ENCODE measurements at regions not wholly inside any gene's neighbourhood (a gene's known extent, or its start where the extent isn't known, plus 50 kb on each side); places are given as distances from the start of the nearest gene placed in this dataset.

DNA sequence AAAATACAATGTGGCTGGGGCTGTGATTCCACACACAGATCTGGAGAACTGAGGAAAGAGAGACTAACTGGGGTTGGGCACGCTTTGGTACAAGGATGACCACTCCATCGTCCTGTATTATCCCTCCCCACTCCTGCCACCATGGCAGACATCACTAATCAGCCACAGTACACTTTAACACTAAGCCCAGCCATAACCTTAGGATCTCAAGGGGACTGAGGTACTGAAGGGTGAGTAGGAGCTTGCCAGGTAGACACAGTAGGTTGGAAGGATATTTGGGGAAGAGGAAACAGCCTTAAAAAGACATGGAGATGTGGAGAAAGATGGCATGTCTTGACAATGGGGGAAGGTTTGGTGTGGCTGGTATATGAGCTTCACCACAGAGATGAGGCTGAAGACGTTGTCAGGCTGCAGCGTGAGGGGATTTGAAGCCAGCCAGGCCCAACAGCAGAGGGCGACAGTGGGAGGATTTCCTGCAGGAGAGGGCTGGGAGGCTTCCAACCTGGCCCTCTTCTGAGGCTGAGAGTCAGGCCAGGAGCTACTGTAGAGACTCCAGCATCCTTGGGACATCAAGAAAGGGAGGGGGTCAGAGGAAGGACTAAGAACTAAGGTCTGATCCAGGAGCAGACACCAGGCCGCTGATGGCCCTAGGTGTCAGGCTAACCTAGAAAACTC is 58.6 kb upstream of the COL13A1 start:
- DNase-seq (ENCODE audit: low read depth) (no peak), FAIRE-seq (no peak)
- TF ChIP-seq, protein P1, sequence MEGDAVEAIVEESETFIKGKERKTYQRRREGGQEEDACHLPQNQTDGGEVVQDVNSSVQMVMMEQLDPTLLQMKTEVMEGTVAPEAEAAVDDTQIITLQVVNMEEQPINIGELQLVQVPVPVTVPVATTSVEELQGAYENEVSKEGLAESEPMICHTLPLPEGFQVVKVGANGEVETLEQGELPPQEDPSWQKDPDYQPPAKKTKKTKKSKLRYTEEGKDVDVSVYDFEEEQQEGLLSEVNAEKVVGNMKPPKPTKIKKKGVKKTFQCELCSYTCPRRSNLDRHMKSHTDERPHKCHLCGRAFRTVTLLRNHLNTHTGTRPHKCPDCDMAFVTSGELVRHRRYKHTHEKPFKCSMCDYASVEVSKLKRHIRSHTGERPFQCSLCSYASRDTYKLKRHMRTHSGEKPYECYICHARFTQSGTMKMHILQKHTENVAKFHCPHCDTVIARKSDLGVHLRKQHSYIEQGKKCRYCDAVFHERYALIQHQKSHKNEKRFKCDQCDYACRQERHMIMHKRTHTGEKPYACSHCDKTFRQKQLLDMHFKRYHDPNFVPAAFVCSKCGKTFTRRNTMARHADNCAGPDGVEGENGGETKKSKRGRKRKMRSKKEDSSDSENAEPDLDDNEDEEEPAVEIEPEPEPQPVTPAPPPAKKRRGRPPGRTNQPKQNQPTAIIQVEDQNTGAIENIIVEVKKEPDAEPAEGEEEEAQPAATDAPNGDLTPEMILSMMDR (IDR thresholded peaks at IDR 0.05; ENCODE audit: insufficient read depth, low read length, severe bottlenecking): peak; percentile 57
- no peaks in the 10 kb centered on the region for H3K27me3 ChIP-seq (ENCODE audit: control insufficient read depth, insufficient read depth, low read length)
- H3K36me3 ChIP-seq (ENCODE audit: control insufficient read depth, insufficient read depth, low read length): no peaks in the 10 kb centered on the region
- no peak overlapping the region for H3K4me3 ChIP-seq (ENCODE audit: low read depth, low read length)

DNA sequence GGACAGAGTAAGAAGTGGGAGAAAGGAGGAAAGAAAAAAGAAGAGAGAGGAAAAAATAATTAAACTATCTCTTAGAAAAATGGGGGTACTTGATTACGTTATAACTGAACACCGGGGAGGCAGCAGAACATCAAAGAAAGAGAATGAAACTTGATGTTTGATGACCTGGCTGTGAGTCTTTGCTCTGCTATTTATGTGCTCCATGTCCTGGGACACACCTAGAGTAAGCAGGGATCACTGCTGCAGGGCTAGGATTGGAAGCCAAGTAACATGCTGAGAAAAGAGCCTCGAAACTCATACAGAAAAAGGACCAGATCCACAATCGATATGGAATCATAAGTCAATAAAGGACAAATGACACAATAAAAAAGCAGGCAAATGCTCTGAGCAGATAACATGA is 56.7 kb upstream of the COL13A1 start:
- no peaks in the 10 kb centered on the region for H3K36me3 ChIP-seq (ENCODE audit: control insufficient read depth, insufficient read depth, low read length)
- no peak for FAIRE-seq
- H3K27me3 ChIP-seq (ENCODE audit: control insufficient read depth, insufficient read depth, low read length): no peaks in the 10 kb centered on the region
- TF ChIP-seq, protein P1 (IDR thresholded peaks at IDR 0.05; ENCODE audit: insufficient read depth, low read length, severe bottlenecking): no peak
- peak; percentile 47 for DNase-seq (ENCODE audit: low read depth)
- H3K4me3 ChIP-seq (ENCODE audit: low read depth, low read length): no peak overlapping the region

DNA sequence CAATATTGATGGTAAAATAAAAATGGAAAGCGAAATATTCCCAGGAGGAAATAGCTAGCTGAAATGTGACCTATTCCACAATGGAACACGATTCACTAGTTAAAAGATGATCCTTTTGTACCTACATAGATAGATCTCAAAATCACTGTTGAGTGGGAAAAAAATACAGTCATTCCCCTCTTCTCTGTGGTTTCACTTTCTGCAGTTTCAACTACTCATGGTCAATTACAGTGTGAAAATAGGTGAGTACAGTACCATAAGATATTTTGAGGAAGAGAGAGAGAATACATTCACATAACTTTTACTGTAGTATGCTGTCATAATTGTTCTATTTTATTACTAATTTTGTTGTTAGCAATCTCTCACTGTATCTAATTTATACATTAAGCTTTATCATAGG is 56.0 kb upstream of the COL13A1 start:
- TF ChIP-seq, protein P1 (IDR thresholded peaks at IDR 0.05; ENCODE audit: insufficient read depth, low read length, severe bottlenecking): no peak
- H3K36me3 ChIP-seq (ENCODE audit: control insufficient read depth, insufficient read depth, low read length): no peaks in the 10 kb centered on the region
- no peak for FAIRE-seq

DNA sequence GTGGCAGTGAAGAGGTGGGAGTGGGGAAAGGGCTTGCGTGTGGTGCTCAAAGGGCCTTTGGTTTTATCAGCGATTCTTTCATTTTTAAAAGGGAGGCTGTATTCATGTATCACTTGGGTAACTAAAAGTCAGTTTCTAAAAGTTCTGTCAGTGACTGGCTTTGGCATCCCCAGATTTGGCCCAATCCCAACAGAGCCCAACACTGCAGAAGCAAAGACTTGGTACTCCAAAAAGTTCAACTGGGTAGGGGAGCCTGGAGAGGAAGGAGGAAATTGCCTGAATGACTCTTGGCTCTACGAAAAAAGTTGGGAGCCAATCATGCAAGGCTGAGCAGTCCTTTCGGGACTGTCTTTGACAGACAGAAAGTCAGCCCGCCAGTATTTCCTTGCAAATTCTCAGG is 54.5 kb upstream of the COL13A1 start:
- Histone ChIP-seq H3K27me3 (ENCODE audit: control insufficient read depth, insufficient read depth, low read length) (peaks cover 2% of the 10 kb centered on the region), H3K4me3 (ENCODE audit: low read depth, low read length) (no peak overlapping the region), H3K36me3 (ENCODE audit: control insufficient read depth, insufficient read depth, low read length) (no peaks in the 10 kb centered on the region)
- FAIRE-seq: no peak
- TF ChIP-seq, protein P1 (IDR thresholded peaks at IDR 0.05; ENCODE audit: insufficient read depth, low read length, severe bottlenecking): no peak
- DNase-seq (ENCODE audit: low read depth): no peak

More for the DNA sequence above, 56.0 kb upstream of the COL13A1 start:
- no peak for DNase-seq (ENCODE audit: low read depth)
- Histone ChIP-seq H3K27me3 (ENCODE audit: control insufficient read depth, insufficient read depth, low read length) (no peaks in the 10 kb centered on the region), H3K4me3 (ENCODE audit: low read depth, low read length) (no peak overlapping the region)

DNA sequence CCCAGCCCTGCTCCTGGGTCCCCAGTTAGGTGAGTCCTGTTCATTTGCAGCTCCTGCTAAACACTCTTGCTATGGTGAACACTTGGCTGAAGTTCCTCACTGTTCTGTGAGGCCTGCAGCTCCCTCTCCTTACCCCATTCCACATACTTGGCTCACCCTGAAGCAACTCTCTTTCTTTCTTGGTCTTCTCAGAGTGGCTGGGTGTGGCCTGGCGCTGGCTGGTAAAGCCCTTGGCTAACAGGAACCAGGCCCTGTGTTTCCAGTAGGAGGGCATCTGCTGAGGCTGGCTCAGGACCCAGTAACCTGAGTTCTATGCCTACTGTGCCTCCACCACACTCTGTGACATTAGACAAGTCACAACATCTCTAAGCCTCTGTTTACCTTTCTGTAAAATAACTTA is 53.1 kb upstream of the COL13A1 start:
- Histone ChIP-seq H3K27me3 (ENCODE audit: control insufficient read depth, insufficient read depth, low read length) (peaks cover 5% of the 10 kb centered on the region), H3K4me3 (ENCODE audit: low read depth, low read length) (no peak overlapping the region), H3K36me3 (ENCODE audit: control insufficient read depth, insufficient read depth, low read length) (no peaks in the 10 kb centered on the region)
- DNase-seq (ENCODE audit: low read depth) (no peak), FAIRE-seq (no peak)
- TF ChIP-seq, protein P1 (IDR thresholded peaks at IDR 0.05; ENCODE audit: insufficient read depth, low read length, severe bottlenecking): no peak

Data from bronchial epithelial cell (primary cell).